GM18907 (cell line): ENCODE measurements at regions not wholly inside any gene's neighbourhood (a gene's known extent, or its start where the extent isn't known, plus 50 kb on each side); places are given as distances from the start of the nearest gene placed in this dataset.
"Not testable (repeated sequence)": the region's sequence is repeated elsewhere in the genome, so short reads cannot be mapped to it uniquely, and the experiment has no call there.

ENCODE experiments used
- ATAC-seq: cut with Tn5 transposase; IDR thresholded peaks from one replicate; pipeline ENCODE4 v1.9.1; 2021; ENCODE audit warnings: mild to moderate bottlenecking, moderate library complexity; ENCODE audit not compliant: unreplicated experiment

DNA sequence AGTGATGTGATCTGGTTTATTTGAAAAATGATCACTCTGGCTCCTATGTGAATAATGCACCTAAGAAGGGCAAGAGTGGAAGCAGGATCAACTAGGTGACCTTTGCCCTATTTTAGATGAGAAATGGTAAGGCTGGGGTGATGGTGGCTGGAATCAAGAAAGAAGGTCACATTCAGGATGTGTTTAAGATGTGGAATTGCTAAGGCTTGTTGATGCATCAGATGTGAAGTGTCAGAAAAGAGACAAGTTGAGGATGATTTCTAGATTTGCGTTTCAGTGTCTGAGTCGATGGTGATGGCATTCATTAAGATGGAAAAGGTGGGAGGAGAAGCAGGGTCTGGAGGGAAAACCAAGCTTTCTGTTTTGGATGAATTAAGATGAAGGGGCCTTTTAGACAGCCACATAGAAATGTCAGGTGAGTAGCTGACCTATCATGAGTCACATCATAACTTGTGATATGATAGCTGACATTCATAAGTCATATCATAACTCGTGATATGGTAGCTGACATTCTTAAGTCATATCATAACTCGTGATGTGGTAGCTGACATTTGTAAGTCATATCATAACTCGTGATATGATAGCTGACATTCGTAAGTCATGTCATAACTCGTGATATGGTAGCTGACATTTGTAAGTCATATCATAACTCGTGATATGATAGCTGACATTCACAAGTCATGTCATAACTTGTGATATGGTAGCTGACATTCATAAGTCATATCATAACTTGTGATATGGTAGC is 101.2 kb upstream of the SEC11C start:
- no peak for ATAC-seq

DNA sequence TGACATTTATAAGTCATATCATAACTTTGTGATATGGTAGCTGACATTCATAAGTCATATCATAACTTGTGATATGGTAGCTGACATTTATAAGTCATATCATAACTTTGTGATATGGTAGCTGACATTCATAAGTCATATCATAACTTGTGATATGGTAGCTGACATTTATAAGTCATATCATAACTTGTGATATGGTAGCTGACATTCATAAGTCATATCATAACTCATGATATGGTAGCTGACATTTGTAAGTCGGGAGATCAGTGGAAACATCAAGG is 100.7 kb upstream of the SEC11C start:
- not testable (repeated sequence) for ATAC-seq

- no peak for ATAC-seq
Measured at GRCh38 chr18:59039449-59039848, 100.2 kb upstream of the SEC11C start.

GRCh38 chr18:59040770-59041148 is 98.9 kb upstream of the SEC11C start:
- no peak for ATAC-seq

DNA sequence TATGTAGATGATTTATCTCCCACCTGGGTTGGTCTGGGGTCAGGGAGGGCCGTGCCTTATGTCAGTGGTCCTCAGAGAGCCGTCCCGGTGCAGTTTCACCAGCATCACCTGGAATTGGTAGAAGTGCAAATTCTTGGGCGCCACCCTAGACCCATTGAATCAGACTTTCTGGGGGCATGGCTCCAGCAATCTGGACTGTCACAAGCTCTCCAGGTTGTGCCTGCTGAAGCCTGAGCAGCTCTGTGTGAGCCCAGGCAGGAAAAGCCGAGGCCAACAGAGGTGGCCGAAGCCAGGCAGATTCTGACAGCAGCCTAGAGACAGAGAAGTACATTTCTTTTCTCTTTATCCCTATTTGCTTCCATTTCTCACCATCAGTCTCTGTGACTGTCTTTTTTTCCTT is 98.4 kb upstream of the SEC11C start:
- no peak for ATAC-seq

DNA sequence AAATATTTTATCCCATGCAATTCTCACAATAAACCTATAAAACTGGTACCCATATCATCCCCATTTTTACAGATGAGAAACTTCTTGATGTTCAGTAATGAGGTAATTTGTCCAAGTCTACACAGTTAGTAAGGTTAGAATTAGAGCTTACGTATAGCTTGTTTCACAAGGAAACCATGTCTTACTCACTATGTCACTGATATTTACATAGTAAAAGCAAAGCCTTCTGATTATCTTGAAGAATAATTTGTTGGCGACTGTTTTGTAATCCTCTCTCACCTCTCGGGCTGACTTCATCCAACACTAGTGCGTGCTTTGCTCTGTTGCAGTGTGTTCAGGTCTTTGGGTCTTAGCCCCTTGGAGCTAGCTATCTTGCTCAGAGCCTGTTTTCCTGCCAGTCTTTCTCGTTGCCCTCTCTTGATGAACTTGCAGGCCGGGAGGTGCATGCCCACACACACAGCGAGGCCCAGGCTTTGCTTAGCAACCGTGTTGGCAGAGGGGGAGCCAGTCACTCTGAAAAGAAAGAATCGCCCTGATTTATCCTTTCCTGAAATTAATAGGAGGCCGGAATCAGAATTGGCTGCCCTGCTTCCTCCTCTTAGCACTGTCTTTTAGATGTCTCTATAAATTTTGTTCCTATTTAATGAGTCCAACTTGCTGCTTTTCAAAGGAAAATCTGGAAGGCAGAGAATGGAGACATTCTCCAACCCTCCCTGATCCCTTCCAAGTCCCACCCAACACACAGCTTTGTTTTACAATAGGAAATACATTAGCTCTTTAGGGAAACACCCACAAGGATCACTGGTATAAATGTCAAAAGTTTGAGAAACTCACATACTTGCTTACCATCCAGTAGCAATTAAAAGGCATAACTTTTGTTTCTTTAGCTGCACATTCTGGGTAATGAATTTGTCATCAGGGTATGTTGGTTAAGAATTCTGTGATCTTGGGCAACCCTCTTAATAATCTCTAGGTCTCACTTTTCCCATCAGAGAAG is 97.6 kb upstream of the SEC11C start:
- no peak for ATAC-seq

DNA sequence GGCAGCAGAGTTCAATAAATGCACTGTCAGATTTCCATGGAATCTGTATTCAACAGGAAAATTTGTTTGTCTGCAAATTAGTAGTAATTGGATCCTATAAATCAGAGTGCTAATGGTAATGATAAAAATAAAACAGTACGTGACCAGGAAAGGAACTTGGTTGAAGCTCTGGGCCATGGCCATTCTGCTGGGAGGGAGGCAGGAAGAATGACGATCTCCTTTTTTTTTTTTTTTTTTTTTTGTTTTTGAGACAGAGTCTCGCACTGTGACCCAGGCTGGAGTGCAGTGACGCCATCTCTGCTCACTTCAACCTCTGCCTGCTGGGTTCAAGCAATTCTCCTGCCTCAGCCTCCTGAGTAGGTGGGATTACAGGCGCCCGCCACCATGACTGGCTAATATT is 94.8 kb upstream of the SEC11C start:
- ATAC-seq, result no peak

DNA sequence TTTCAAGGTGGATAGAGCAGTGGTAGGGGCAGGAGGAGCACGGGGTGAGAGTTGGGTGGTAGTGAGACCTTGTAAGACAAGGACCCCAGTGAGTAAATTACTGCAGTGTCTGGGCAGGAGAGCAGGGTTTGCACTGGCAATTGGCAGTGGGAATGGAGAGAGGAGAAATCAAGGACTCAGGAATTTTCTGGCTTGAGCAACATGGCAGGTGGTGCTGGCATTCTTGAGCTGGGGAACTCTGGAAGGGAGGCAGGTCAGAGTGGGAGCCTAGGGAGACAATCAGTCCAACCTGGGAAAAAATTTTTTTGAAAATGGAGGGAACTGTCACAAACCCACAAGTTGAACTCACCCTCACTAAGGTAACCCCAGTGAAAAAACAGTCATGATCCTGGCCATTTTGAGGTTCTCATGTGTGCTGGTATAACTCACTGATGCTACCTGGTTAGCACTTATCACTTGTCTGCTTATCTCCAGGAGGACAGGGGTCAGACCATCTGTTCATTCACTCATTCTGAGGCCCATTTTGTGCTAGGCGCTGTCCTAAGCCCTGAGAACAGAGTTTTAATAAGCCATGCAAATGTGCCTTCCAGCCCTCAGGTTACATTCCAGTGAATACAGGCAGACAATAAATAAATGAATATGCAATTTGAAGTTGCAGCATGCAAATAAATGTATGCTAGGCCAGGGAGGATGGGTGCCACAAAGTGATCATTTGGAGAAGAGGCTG is 92.2 kb upstream of the SEC11C start:
- ATAC-seq, result no peak

DNA sequence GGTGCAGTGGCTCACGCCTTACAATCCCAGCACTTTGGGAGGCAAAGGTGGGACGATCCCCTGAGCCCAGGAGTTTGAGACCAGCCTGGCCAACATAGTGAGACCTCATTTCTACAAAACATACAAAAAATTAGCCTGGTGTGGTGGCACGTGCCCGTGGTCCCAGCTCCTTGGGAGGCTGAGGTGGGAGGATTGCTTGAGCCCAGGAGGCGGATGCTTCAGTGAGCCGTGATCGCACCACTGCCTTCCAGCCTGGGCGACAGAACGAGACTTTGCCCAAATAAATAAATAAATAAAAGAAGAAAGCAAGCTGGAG is 91.7 kb upstream of the SEC11C start:
- ATAC-seq, result no peak

GRCh38 chr18:59048378-59048777 is 91.3 kb upstream of the SEC11C start:
- no peak for ATAC-seq

DNA sequence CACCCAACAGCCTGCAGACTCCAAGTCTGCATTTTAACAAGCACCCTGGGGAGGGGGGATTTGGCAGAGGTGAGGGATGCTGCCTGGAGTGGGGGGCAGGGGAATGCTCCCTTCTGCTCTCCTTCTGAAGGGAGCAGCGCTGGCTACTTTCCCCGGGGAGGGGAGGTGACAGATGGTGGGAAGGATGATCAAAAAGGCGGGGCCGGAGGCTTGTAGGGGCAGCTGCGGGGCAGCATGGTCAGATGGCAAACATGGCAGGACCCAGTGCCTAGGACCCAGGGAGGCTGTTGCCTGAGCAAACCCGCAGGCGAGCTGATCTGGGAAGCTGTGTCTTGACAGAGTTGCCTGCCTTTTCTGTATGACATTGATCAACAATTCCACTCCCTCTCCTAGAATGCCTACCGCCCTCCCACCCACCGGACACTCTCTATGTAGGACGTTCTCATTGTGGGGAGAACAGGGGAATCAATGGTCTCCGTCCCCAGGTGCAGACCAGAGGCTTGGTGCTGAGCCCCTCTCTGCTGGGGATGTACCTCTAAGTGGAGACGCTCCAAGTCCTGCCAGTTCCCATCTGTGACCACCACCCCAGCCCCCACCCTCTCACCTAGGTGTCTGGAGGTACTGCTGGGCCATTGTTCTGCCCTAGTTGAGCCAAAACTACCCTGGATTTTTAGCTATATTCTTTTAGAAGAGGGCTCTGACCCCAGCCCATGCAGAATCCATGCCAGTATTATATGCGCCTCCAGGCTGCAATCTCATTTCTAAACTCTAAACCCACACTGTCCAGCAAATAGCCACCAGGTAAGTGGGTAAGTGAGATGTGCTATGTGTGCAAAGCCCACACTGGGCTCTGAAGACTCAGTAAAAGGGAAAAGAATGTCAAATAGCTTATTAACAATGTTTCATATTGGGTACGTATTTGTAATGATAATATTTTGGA is 89.7 kb upstream of the SEC11C start:
- ATAC-seq, result no peak

DNA sequence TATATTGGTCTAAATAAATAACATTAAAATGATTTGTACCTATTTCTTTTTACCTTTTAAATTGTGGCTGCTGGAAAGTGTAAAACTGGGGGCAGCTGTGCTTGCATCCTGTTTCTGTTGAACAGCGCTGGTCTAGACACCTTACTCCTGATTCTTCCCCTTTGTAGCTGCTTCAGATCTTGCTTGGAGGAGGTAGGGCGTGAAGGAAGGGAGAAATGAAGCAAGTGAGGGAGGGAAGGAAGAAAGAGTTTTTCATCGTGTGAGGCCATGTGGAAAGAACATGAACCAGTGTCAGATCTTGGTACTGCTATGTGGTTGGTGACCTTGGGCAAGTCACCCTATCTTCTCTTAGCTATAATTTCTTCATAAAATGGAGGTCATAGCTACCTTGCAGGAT is 89.0 kb upstream of the SEC11C start:
- no peak for ATAC-seq

DNA sequence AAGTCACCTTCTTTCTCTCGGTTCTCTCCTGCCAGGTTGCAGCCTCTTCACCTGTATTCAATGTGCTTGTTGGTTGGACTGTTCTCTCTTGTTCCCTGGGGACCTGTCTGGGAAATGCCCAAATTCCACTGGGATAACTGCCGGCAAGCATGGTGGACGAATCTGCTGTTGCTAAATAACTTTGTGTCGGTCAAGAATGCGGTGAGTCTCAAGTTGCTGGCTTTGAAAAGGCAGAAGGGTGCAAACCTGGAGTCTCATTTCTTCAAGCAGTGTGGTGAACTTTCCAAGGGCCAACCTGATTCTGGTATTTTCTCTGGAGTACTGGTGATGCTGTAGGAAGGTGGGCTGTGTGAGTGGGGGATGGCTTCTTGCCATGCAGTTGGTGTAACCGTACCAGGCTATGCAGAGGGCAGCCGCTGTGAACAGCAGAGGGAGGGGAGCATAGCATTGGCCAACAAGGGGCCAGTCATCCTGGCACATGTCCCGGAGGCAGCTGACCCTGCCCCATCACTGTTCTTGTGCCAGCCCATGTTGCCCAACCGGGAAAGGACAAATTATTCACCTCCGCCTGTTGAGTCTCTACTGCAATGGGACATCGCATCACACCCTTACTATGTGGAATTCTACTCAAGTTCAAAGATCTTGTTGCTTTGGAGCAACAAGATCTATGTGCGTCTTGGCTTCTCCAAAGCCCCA is 88.1 kb upstream of the SEC11C start:
- no peak for ATAC-seq

GRCh38 chr18:59052965-59053820 is 86.5 kb upstream of the SEC11C start:
- no peak for ATAC-seq

GRCh38 chr18:59054496-59055287 is 85.0 kb upstream of the SEC11C start:
- no peak for ATAC-seq

GRCh38 chr18:59055345-59056032 is 84.2 kb upstream of the SEC11C start:
- no peak for ATAC-seq

DNA sequence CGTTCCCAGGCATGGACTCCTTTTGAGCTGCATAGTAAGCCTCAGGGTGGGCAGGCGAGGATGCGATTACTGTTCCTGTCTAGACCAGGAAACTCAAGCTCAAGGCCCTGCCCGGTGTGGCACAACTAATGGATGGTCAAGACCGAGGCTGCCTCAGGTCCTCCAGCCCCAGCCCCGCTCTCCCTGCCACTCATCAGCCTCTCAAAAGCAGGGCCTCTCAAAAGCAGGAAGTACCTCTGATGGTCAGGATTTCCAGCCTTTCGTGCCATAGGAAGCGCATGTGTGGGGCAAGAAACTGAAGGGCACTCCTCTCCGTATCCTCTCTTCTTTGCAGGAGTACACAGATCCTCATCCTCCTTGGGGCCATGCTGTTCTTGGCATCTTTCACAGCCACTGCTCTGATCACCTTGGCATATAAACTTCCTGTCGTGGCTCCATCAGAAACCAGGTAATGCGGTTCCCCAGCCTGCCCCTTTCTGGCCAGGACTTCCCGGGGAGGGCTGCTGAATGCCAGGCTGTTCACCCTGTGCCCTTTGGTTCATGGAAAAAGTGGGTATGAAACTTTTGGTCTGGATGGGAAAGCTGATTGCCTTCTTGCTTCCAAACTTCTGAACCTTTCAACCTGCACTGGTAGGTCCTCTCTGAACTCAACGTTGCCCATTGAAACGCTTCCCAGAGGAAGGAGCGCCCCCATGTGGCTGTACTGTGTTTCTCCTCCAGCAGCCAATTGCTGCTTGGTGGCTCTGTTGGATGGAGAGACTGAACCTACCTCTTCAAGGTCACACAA is 82.8 kb upstream of the SEC11C start:
- no peak for ATAC-seq
